ENCODE measurements at regions not wholly inside any gene's neighbourhood (a gene's known extent, or its start where the extent isn't known, plus 50 kb on each side); places are given as distances from the start of the nearest gene placed in this dataset.

DNA sequence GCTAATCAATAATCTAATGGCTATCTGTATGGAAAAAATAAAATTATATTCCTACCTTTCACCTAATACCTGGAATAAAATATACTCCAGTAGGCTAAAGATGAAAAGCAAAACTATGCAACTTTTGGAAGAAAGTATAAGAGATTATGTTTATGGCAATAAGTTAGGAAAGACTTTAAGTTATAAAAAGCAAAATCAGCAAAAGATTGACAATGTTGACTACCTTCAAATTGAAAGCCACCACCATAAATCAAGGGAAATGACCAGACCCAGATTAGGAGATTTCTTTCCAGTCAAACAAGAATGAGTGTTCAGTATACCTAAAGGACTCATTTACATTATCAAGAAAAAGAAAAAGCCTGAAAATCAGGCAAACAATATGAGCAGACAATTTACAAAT is 159.1 kb upstream of the ZBED5 start:
- FAIRE-seq = no peak

GRCh38 chr11:11016068-11016467 is 158.2 kb upstream of the ZBED5 start:
- FAIRE-seq = no peak
- DNase-seq (ENCODE audit: low spot score) = no peak

More for the DNA sequence above, 159.1 kb upstream of the ZBED5 start:
- no peak for DNase-seq (ENCODE audit: low spot score)

DNA sequence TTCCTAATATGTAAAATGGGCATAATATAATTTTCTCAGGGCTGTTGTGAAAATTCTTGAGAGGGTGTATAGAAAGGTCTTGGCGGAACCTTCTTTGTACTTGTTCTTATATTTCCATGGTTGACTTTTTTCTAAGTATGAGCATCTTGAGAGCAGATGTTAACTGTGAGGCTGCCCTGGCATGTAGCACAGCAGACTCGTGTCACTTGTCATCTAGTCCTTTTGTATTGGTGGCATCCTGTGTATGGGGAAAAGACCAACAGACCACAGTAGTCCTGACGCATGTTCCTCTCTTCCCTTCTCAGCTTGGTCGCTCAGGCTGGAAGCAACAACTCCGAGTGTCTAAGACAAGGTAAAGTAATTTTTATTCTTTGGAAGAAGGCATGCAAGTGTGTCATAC is 153.8 kb upstream of the ZBED5 start:
- FAIRE-seq (no peak), DNase-seq (ENCODE audit: low spot score) (no peak)

- no peak for FAIRE-seq
- DNase-seq (ENCODE audit: low spot score) = no peak
Measured at GRCh38 chr11:11010624-11011127, 152.8 kb upstream of the ZBED5 start.

DNA sequence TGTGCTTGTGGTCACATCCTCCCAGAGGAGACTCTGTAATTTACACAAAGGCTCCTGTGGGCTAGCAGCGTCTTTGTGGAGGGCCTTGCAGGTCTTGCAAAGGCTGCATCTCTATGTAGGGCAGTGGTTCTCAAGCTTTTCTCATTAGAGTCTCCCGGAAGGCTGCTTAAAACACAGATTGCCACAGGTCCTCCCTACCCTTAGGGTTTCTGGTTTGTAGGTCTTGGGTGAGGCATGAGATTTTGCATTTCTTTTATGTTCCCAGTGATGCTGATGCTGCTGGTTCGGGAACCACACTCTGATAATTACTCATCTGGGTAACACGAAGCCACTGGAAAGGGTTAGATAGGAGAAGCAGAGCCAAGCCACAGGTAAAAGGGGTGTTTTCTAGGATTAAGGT is 151.3 kb upstream of the ZBED5 start:
- no peak for FAIRE-seq
- DNase-seq (ENCODE audit: low spot score) = no peak

GRCh38 chr11:11004069-11004468 is 146.2 kb upstream of the ZBED5 start:
- FAIRE-seq (no peak), DNase-seq (ENCODE audit: low spot score) (no peak)

DNA sequence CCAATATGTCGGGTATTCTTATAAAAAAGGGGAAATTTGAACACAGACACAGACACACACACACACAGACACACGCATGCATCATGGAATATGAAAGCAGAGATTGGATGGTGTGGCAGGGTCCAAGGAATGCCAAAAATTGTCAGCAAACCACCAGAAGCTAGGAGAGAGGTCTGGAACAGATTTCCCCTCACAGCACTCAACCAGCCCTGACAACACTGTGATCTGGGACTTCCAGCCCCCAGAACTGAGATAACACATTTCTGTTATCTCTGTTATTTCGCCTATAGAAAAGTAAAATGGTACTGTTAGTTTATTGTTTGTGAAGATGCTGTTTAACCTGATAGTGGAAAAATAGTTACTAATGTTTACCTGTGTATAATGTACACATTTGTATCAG is 145.4 kb upstream of the ZBED5 start:
- no peak for DNase-seq (ENCODE audit: low spot score)
- no peak for FAIRE-seq

GRCh38 chr11:11000579-11001283 is 142.9 kb upstream of the ZBED5 start:
- no peak for FAIRE-seq
- DNase-seq (ENCODE audit: low spot score) = no peak

- no peak for FAIRE-seq
- no peak for DNase-seq (ENCODE audit: low spot score)
Measured at GRCh38 chr11:10998674-10999073, 140.8 kb upstream of the ZBED5 start.

DNA sequence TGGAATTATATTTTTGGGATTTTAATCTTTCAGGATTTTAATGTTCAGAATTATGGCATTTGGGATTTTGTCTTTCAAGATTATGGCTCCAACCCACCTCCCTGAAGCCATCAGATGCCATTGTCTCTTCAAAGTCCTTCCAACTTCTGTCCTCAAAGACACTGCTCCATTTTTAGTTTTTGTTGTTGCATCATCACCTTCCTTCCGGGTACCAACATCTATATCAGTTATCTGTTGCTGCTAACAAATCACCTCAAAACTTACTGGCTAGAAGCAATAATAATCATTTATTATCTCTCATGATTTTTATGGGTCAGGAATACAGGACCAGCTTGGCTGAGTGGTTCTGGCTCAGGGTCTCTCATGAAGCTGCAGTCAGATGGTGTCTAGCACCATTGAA is 138.8 kb upstream of the ZBED5 start:
- FAIRE-seq (no peak), DNase-seq (ENCODE audit: low spot score) (no peak)

DNA sequence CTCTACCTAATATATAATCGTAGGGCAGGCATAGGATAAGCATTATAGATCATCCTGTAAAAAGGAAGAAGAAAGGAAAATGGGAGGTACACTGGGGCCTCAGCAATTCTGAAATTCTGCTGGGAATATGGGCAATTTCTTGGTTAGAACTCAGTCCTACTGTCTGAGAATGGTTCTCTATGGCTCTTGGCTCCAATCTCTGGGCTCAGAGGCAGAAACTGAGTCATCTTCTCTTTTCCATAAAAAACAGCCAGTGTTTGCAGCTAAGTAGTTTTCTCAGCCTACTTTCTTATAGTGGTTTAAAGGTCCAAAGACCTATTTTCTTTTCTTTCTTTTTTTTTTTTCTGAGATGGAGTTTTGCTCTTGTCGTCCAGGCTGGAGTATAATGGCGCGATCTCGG is 135.8 kb upstream of the ZBED5 start:
- FAIRE-seq (no peak), DNase-seq (ENCODE audit: low spot score) (no peak)

- FAIRE-seq (no peak), DNase-seq (ENCODE audit: low spot score) (peak; percentile 24)
Measured at GRCh38 chr11:10993186-10993585, 135.3 kb upstream of the ZBED5 start.

DNA sequence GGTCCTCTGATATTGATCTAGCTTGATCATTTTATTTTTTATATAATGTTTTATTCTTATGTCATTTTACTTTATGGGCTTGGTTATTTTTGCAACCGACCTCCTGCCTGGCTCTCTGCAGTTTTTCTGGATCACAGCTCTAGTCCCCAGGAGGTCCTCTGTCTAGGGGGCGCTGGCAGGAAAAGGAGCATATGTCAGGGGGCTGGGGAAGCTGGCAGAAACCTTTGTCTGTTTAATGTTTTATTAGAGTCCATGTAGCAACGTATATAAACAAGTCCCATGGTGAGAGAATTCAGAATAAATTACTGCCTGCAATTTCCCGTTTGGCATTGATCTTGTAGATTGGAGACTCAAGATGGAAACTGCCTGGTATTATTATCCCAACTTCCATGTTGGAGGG is 133.5 kb upstream of the ZBED5 start:
- FAIRE-seq = no peak
- no peak for DNase-seq (ENCODE audit: low spot score)

DNA sequence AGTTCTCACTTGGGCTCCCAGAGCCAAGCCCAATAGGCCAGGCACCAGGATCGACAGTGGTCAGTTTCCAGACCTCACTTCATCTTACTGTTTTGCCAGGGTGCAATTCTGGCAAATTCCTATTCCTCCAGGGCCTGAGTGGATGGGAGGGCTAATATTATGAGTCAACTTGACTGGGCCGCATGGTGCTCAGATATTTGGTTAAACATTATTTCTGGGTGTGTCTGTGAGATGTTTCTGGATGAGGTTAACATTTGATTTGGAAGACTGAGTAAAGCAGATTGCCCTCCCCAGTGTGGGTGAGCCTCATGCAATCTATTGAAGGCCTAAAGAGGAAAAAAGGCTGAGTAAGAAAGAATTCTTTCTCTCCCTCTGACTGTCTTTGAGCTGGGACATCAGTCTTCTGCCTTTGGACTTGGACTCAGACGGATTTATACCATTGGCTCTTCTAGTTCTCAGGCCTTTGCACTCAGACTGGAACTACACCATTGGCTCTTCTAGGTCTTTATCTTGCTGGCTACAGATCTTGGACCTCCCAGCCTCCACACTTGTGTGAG is 132.9 kb upstream of the ZBED5 start:
- peak; percentile 80 for DNase-seq (ENCODE audit: low spot score)
- peak; percentile 96 for FAIRE-seq

DNA sequence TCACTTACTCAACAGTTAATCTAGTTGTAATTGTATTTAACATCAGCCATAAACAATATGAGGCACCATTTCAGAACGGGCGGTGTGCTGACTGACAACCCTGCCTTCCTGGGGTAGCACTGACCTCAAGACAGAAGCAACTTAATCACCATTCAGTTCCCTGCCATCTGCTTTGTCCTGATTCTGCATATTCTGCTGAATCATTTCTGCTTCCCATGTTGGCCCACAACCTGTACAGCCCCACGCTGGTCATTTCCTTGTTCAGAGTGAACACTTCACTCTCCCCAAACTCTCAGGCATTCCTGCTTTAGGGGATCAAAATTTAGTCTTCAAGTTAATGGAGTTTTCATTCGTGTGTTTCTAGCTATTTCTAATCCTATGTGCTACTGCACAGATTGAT is 132.3 kb upstream of the ZBED5 start:
- FAIRE-seq = no peak
- no peak for DNase-seq (ENCODE audit: low spot score)

GRCh38 chr11:10986006-10986405 is 128.2 kb upstream of the ZBED5 start:
- FAIRE-seq (no peak), DNase-seq (ENCODE audit: low spot score) (no peak)

DNA sequence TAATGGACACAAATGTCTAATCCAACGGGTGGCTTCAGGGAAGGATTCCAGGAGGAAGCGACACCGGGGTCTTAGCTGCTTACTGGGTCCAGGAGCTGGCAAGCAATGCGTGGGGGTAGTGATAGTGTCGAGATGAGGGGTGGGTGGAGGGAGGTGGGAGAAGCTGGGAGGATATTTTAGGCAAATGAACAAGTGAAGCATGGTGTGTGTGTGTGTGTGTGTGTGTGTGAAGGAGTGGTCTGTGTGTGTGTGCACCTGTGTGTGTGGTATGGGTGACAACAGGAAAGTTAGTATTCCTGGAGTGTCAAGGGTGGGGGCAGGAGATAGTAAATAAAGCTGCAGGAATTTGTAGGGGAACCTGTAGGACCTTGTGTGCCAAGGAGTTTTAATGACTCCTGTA is 126.9 kb upstream of the ZBED5 start:
- no peak for DNase-seq (ENCODE audit: low spot score)
- FAIRE-seq = no peak

DNA sequence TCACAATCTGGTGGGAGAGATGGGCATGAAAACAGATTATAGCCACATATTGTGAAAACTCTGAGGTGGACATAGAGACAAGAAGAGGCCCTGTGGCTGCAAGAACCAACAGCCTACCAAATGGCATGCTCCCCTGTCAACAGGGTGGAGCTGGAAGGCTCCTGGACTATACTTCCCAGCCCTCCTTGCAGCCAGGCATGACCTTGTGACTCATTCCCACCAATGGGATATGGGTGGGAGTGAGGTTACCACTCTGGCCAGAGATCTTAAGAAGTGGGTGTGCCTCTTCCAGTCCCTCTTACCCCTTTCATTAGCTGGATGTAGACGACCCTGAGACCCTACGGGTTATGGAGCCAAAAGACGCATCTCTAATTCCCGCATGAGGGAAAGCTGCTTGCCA is 126.4 kb upstream of the ZBED5 start:
- FAIRE-seq = no peak
- DNase-seq (ENCODE audit: low spot score) = no peak

GRCh38 chr11:10982704-10983510 is 125.1 kb upstream of the ZBED5 start:
- DNase-seq (ENCODE audit: low spot score) = no peak
- no peak for FAIRE-seq

- FAIRE-seq (no peak), DNase-seq (ENCODE audit: low spot score) (no peak)
Measured at GRCh38 chr11:10979529-10979928, 121.7 kb upstream of the ZBED5 start.

- DNase-seq (ENCODE audit: low spot score) = no peak
- no peak for FAIRE-seq
Measured at GRCh38 chr11:10978198-10978597, 120.3 kb upstream of the ZBED5 start.

GRCh38 chr11:10975287-10975721 is 117.5 kb upstream of the ZBED5 start:
- FAIRE-seq = no peak
- DNase-seq (ENCODE audit: low spot score) = no peak
